ENCODE measurements at regions not wholly inside any gene's neighbourhood (a gene's known extent, or its start where the extent isn't known, plus 50 kb on each side); places are given as distances from the start of the nearest gene placed in this dataset.

GRCh38 chr9:95766906-95767305 lies 108.6 kb upstream of the ERCC6L2 start:
- Mint-ChIP-seq H3K36me3 (ENCODE audit: insufficient read depth, unreplicated experiment) (no peaks in the 10 kb centered on the region), H3K4me3 (ENCODE audit: low read depth, unreplicated experiment) (no peak overlapping the region), H3K9me3 (ENCODE audit: low read depth, unreplicated experiment) (no peaks in the 10 kb centered on the region), H3K27me3 (ENCODE audit: unreplicated experiment) (no peaks in the 10 kb centered on the region), H3K27ac (ENCODE audit: unreplicated experiment) (no peak overlapping the region), H3K4me1 (ENCODE audit: low read depth, unreplicated experiment) (no peaks in the 10 kb centered on the region)
- BruUV-seq (replicated peaks), result no TSS peak
- CTCF ChIA-PET, result interaction anchor here (0.6 kb wide), 1 partner anchor 307 kb away, joined by 3 read pairs; no protein-coding TSS in a partner anchor
- no peak for TF ChIP-seq CTCF (IDR thresholded peaks at IDR 0.05; ENCODE audit: unreplicated experiment)
- DNase-seq, result no peak
- intact Hi-C loops (cut with micrococcal nuclease; ENCODE audit: unreplicated experiment), result no loop called here

GRCh38 chr9:95764533-95765319 lies 110.8 kb upstream of the ERCC6L2 start:
- H3K27ac Mint-ChIP-seq (ENCODE audit: unreplicated experiment), result no peak overlapping the region
- H3K36me3 Mint-ChIP-seq (ENCODE audit: insufficient read depth, unreplicated experiment), result no peaks in the 10 kb centered on the region
- no peaks in the 10 kb centered on the region for H3K27me3 Mint-ChIP-seq (ENCODE audit: unreplicated experiment)
- CTCF ChIA-PET, result interaction anchor here (0.6 kb wide), 1 partner anchor 8 kb away, joined by 4 read pairs; no protein-coding TSS in a partner anchor
- intact Hi-C loops (cut with micrococcal nuclease; ENCODE audit: unreplicated experiment), result no loop called here
- H3K4me1 Mint-ChIP-seq (ENCODE audit: low read depth, unreplicated experiment), result no peaks in the 10 kb centered on the region
- TF ChIP-seq CTCF (IDR thresholded peaks at IDR 0.05; ENCODE audit: unreplicated experiment), result no peak
- DNase-seq, result no peak
- H3K4me3 Mint-ChIP-seq (ENCODE audit: low read depth, unreplicated experiment), result no peak overlapping the region
- no peaks in the 10 kb centered on the region for H3K9me3 Mint-ChIP-seq (ENCODE audit: low read depth, unreplicated experiment)
- BruUV-seq (replicated peaks), result no TSS peak

- no peak for TF ChIP-seq CTCF (IDR thresholded peaks at IDR 0.05; ENCODE audit: unreplicated experiment)
- intact Hi-C loops (cut with micrococcal nuclease; ENCODE audit: unreplicated experiment), result no loop called here
- H3K27me3 Mint-ChIP-seq (ENCODE audit: unreplicated experiment), result no peaks in the 10 kb centered on the region
- H3K9me3 Mint-ChIP-seq (ENCODE audit: low read depth, unreplicated experiment), result no peaks in the 10 kb centered on the region
- no peak overlapping the region for H3K27ac Mint-ChIP-seq (ENCODE audit: unreplicated experiment)
- no peak for DNase-seq
- H3K36me3 Mint-ChIP-seq (ENCODE audit: insufficient read depth, unreplicated experiment), result no peaks in the 10 kb centered on the region
- H3K4me1 Mint-ChIP-seq (ENCODE audit: low read depth, unreplicated experiment), result no peaks in the 10 kb centered on the region
- BruUV-seq (replicated peaks), result no TSS peak
- CTCF ChIA-PET, result interaction anchor here (0.8 kb wide), 1 partner anchor 8 kb away, joined by 3 read pairs; no protein-coding TSS in a partner anchor
- no peak overlapping the region for H3K4me3 Mint-ChIP-seq (ENCODE audit: low read depth, unreplicated experiment)
Measured at GRCh38 chr9:95763983-95764382, 111.5 kb upstream of the ERCC6L2 start.

GRCh38 chr9:95763006-95763405 lies 112.5 kb upstream of the ERCC6L2 start:
- Mint-ChIP-seq H3K9me3 (ENCODE audit: low read depth, unreplicated experiment) (no peaks in the 10 kb centered on the region), H3K27ac (ENCODE audit: unreplicated experiment) (no peak overlapping the region), H3K36me3 (ENCODE audit: insufficient read depth, unreplicated experiment) (no peaks in the 10 kb centered on the region), H3K27me3 (ENCODE audit: unreplicated experiment) (no peaks in the 10 kb centered on the region), H3K4me3 (ENCODE audit: low read depth, unreplicated experiment) (no peak overlapping the region), H3K4me1 (ENCODE audit: low read depth, unreplicated experiment) (no peaks in the 10 kb centered on the region)
- no TSS peak for BruUV-seq (replicated peaks)
- no peak for TF ChIP-seq CTCF (IDR thresholded peaks at IDR 0.05; ENCODE audit: unreplicated experiment)
- CTCF ChIA-PET, result no interaction called here
- intact Hi-C loops (cut with micrococcal nuclease; ENCODE audit: unreplicated experiment), result no loop called here
- DNase-seq, result no peak

Measured in Calu3 (cell line).